CD4-positive, alpha-beta T cell treated with Interleukin-4 for 4 hours (primary cell): ENCODE measurements at regions not wholly inside any gene's neighbourhood (a gene's known extent, or its start where the extent isn't known, plus 50 kb on each side); places are given as distances from the start of the nearest gene placed in this dataset.
"Not testable (repeated sequence)": the region's sequence is repeated elsewhere in the genome, so short reads cannot be mapped to it uniquely, and the experiment has no call there.

Source experiments
- DNase-seq: peaks from one replicate; pipeline ENCODE4 v3.0.0-alpha.2; 2020

- no peak for DNase-seq
Measured at GRCh38 chr15:69906256-69907185, 191.2 kb downstream of the TLE3 start.

GRCh38 chr15:69908060-69908459 lies 189.7 kb downstream of the TLE3 start:
- DNase-seq: no peak

GRCh38 chr15:69908590-69909420 lies 188.9 kb downstream of the TLE3 start:
- DNase-seq: no peak

- no peak for DNase-seq
Measured at GRCh38 chr15:69909719-69910444, 187.8 kb downstream of the TLE3 start.

- no peak for DNase-seq
Measured at GRCh38 chr15:69910514-69910913, 187.2 kb downstream of the TLE3 start.

GRCh38 chr15:69912116-69912515 lies 185.6 kb downstream of the TLE3 start:
- DNase-seq: no peak

- DNase-seq: no peak
Measured at GRCh38 chr15:69914040-69914439, 183.7 kb downstream of the TLE3 start.

- DNase-seq: no peak
Measured at GRCh38 chr15:69914960-69915359, 182.8 kb downstream of the TLE3 start.

GRCh38 chr15:69916169-69916785 lies 181.4 kb downstream of the TLE3 start:
- DNase-seq: no peak

- DNase-seq: no peak
Measured at GRCh38 chr15:69917056-69917455, 180.7 kb downstream of the TLE3 start.

GRCh38 chr15:69919816-69920215 lies 177.9 kb downstream of the TLE3 start:
- DNase-seq: no peak

GRCh38 chr15:69920221-69920620 lies 177.5 kb downstream of the TLE3 start:
- DNase-seq: no peak

- DNase-seq: no peak
Measured at GRCh38 chr15:69921626-69922619, 175.8 kb downstream of the TLE3 start.

GRCh38 chr15:69924531-69924930 lies 173.2 kb downstream of the TLE3 start:
- no peak for DNase-seq

GRCh38 chr15:69926006-69926405 lies 171.7 kb downstream of the TLE3 start:
- DNase-seq: no peak

GRCh38 chr15:69926721-69927120 lies 171.0 kb downstream of the TLE3 start:
- no peak for DNase-seq

GRCh38 chr15:69928890-69929289 lies 168.8 kb downstream of the TLE3 start:
- not testable (repeated sequence) for DNase-seq

- no peak for DNase-seq
Measured at GRCh38 chr15:69929905-69930630, 167.6 kb downstream of the TLE3 start.

GRCh38 chr15:69930754-69931153 lies 167.0 kb downstream of the TLE3 start:
- no peak for DNase-seq

GRCh38 chr15:69931156-69931555 lies 166.6 kb downstream of the TLE3 start:
- DNase-seq: no peak

- DNase-seq: no peak
Measured at GRCh38 chr15:69934607-69935006, 163.1 kb downstream of the TLE3 start.
